ENCODE measurements at regions not wholly inside any gene's neighbourhood (a gene's known extent, or its start where the extent isn't known, plus 50 kb on each side); places are given as distances from the start of the nearest gene placed in this dataset.

DNA sequence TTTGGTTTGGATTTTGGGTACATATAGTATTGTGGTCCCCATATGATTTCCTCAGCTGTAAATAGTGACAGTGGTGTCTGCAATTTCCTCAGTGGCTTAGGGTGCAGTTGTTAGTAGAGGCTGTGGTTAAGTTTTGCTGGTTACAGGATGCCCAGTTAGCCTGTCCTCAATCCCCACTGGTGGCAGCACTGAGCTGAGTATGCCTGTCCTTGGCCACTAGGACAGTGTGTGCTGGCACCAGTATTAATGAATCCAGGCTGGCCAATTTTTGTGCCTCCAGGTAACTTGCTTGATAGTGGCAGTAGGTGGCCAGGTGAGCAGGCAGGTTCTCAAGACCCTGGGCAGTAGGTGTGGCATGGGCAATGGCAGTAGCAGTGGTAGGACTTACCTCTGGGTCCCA lies 973.1 kb downstream of the TMEM182 start:
- no peak for DNase-seq (ENCODE audit: low read depth, low spot score)

DNA sequence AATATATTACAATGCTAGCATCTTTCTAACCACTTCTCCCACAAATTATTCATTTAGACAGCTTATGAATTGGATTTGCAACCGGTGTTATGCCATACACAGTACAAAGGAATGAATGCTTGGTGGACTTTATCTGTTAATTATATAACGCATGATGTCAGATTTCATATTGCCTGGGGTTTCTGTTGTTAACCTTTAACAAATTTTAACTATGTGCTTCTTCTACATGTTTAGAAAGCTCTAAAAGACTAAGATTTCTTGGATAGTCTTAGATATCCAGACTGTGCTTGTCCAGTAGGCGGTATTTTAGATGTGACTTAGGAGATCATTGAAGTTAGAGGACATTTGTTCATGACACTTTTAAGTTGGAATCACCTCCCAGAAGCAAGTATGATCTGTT lies 976.3 kb downstream of the TMEM182 start:
- DNase-seq (ENCODE audit: low read depth, low spot score): no peak

DNA sequence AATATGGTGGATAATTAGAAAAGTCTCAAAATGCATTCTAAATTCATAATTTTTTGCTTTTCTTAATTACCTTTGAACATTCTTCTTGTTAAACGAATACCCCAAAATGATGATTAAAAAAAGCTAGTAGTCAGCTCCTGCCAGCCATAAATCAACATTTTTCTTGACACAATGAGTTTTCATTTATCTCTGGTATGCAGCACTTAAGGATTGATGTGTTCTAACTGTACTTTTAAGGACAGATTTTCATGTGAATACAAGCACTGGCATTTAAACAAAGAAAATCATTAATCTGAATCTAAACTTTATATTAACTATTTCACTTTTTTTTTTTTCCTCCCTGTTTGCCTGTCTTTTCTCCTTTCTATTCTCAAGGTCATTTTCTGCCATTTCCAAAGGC lies 976.8 kb downstream of the TMEM182 start:
- DNase-seq (ENCODE audit: low read depth, low spot score): no peak

DNA sequence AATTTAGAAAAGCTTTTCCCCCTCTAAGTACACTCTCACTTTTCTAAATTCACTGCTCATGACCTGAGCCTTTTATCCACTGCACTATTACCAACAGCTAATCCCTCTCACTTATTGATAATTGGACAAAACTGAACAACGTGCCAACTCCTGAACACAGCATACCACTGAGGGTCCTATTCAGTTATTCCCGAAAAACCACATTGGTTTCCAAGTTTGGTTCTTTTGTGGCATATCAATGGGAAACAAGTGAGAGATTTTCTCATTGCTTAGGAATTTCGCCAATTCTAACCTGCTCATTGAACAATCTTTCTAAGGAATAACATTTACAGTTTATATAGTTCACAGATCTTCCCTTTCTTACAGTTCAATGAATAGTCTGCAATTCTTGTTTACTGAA lies 977.4 kb downstream of the TMEM182 start:
- no peak for DNase-seq (ENCODE audit: low read depth, low spot score)

DNA sequence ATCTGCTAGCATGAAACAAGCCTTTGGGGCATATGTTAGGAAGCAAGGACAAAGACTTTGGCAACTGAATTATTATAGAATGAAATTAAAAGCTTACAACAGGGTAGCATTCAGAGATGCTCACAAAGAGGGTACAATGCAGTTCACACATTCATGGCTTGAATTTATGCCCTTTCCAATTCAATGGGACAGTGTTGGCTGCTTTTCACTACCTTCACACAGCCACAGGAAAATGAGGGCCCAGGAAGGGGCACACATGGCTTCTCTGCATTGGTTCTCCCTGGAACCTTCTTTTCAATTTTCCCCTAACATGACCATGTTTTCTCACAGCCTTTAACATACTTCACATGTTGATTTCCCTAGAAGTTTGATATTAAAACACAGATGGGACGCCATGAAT lies 978.1 kb downstream of the TMEM182 start:
- no peak for DNase-seq (ENCODE audit: low read depth, low spot score)

DNA sequence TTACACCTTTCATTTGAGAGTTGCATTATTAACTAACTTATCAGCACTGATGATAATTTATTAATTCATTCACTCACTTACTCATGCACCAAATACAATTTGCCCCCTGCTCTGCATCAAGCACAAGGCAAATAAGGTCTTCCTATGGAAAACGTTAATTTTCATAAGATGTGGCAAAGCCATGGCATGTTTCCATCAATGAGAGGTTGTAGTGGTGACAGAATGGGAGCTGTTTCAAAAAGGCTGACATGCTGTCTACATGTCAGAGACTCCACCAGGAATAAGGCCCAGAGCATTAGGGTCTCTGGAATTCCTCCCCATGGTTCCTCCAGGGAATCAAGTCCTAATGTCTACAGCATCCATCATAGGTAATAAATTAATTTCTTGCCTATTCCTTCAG lies 978.8 kb downstream of the TMEM182 start:
- DNase-seq (ENCODE audit: low read depth, low spot score): no peak

DNA sequence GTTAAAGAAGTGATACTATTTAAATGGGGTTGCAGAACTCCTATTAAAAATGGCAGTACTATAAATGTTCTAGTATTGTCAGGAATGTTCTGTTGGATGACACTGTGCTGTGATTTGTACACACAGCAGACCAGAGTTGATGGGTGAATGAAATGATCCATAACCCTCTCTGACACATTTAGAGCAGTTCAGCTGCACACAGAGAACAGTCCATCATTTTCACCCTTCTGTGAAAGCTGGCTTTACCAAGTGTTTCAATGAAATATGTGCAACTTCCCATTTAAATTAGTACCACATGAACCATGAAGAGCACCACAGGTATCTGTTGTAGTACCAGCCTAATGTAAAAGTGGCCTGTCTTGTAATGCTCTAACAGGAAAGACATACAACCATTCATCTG lies 981.4 kb downstream of the TMEM182 start:
- no peak for DNase-seq (ENCODE audit: low read depth, low spot score)

DNA sequence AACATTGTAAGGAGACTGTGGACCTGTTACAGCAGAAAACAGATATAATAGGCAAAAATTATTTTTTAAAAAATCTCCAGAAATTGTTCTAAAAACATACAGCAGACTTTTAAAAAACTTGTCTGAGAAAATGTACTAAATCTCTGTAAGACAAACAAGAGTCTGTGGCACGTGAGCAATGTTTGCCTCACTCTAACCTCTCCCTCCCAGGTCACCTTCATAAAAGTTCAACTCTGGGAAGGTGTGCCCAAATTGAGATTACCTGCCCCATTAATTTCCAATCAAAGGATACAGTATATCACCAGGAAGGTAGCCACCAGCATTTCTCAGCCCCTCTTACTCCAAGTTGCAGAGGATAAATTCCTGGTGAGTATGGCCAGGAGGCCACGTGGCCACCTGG lies 992.7 kb downstream of the TMEM182 start:
- no peak for DNase-seq (ENCODE audit: low read depth, low spot score)

DNA sequence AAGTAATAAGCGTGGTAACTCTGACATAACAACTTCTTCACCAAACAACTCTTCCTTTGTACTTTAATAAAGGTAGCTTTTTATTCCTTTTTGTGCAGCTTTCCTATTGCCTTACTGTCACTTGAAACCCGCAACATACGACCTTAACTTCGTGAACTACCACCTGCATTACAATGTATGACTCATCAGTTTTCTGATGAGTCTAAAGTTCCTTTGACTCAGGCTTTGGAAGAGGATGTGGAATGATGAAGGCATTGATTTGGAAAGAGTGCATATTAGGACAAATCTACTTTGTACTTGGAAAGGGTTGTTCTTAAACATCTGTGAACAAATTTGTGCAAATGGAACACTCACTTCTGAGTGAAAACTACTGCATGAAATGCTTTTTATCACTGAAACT lies 1012.1 kb downstream of the TMEM182 start:
- DNase-seq (ENCODE audit: low read depth, low spot score): no peak

DNA sequence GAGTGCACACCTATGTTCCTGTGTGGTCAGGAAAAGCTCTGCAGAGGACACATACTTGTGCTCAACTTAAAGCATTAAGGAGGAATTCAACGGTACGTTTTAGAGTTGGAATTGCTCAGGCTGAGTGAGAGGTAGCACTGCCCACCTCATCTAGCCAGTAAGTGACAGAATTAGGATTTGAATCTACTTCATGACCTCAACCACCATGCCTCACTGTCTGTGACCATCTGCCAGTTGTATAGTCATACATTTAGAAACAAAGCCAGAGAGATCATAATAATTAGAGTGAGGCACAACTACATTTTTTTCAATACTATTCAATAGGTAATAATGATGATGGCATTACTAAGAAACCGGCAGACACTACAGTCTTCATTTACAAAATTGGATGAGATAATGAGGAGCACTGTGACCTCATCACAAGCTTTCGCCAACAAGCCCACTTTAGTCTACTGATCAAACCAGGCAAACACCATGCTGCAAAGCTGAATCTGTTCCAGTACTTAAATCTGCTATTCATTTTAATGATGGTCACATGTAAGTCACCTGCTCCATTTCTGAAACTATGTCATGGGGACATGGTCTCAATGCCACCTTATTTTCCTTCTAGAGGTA lies 1018.4 kb downstream of the TMEM182 start:
- no peak for DNase-seq (ENCODE audit: low read depth, low spot score)

DNA sequence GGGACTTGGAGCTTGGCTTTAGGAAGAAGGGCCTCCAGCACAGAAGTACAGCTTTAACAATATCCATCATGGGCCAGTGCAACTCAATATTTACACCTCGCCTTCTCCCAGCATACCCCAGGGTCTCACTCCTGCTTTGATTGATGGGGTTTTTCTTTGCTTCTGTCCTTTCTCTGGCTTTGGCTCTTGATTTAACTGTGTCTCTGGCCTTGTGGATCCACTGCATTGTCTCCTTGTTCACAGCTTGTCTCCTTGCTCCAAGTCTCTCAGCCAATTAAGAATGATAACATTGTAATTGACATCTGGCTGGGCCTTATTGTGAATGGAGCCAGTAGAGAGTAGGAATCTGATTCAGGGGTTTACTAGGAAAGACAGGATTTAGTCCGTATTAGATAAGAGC lies 1019.5 kb downstream of the TMEM182 start:
- no peak for DNase-seq (ENCODE audit: low read depth, low spot score)

DNA sequence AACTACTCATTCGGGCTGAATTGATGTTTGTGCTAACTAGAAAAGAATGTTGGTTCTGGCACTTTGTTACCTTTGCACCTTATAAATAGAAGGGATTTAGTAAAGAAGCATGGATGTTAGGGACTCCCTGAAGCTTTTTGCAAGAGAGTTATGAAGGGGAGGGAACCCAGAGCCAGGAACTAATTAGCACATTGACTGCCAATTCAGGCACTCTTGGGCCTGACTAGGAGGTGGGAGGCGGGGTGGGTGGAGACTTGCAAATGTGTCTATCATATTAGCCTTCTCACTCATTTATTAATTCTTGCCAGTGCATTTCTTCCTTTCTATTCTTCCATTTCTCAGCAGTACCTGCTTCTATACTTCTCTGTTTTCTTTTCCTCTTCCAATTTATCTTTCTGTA lies 1022.4 kb downstream of the TMEM182 start:
- no peak for DNase-seq (ENCODE audit: low read depth, low spot score)

DNA sequence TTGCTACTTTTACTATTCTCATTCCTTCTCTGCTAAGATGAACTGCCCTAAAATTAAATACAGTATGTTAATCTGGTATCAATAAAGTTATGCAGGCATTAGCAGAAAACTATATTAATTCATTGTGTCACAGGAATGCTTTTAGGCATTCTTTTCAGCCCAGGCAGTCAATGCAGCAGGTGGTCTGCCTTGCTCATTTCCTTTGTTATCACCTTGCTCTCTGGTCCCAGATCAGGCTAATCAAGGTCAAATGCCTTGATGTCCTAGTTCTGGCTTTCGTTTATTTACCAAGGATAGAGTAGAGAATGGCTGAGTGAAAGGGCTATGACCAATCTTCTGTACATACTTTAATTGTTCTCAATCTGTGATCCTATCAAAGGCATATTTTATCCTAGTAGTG lies 1023.6 kb downstream of the TMEM182 start:
- DNase-seq (ENCODE audit: low read depth, low spot score): no peak

DNA sequence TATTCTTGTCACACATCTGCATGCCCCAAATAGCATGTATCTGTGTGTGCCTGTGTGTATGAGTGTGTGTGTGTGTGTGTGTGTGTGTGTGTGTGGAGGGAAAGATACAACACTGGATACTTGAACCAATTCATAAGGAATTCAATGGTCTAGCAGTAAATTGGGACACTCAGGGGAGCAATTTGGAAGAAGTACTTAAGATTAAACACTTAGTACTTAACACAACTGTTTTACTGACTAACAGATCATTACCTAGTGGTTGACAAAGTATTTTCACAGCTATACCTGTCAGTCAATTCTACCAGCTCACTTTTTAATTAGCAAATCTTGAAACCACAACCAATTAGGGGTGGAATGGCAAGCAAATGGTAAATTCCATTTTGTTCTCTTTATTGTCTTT lies 1024.1 kb downstream of the TMEM182 start:
- no peak for DNase-seq (ENCODE audit: low read depth, low spot score)

DNA sequence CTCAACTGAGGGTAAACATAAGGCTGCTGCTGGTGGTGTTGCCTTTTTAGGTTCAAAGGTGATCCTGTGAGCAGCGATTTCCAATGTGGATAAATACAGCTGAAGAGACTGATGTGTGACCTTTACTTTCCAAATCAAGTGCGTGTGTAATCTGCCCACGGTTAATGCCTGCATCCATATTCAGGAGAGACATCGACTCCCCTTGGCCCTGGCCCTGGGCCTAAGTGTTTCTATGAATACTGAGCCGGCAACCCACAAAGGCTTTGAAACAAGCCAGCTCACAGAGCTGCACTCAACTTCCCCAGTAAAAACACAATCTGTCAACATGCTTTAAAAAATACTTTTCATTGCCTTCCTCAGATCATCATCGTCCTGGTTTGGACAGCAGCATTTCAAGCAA lies 1026.6 kb downstream of the TMEM182 start:
- DNase-seq (ENCODE audit: low read depth, low spot score): no peak

DNA sequence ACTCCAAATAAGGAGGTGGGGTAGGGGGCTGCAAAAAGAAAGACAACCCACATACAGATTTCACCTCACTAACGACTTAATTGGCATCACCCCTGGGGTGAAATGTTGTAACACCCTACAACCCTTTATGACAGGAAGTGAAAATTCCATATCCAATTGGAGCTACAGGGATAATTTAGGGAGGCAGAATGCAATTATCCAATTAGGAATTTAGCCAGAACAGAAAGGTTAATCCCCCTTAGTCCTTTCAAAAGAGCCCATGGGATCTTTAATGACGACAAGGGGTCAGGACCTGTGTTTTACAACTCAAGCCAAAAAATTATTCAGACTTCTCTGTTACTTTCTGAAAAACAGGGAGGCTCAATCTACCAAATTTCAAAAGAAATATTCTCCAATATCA lies 1027.1 kb downstream of the TMEM182 start:
- peak; percentile 3 for DNase-seq (ENCODE audit: low read depth, low spot score)

DNA sequence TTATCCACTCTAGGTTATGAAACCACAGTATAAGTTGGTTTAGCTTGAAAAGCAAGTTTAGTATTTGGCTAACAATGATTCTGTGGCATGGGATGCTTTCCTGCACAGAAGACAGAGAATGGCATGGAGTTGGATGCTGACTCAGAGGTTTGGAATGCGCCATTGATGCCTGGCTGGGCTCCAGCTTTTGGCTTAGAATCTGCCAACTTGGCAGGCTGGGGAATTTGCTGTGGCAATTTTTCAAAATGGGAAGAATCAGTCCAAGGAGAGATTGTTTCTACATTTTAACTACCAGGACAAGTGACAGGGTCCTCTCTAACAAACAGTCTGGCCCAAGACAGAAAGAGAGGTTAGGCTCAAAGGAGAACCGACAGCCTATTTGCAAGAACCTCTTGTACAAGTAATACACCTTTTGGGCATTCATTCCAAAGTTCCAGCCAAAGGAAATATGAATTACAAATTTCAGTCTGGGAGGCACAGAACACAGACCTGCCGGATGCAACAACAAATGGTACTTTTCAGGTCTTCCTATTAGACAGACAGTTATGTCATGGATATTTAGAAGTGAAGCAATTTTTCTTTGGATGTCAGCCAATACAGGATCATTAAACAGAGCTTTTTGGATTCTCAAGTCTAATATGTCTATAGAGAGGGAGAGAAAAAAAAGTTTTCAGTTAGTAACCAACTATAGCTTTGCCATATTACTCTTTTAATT lies 1027.7 kb downstream of the TMEM182 start:
- peak; percentile 56 for DNase-seq (ENCODE audit: low read depth, low spot score)

DNA sequence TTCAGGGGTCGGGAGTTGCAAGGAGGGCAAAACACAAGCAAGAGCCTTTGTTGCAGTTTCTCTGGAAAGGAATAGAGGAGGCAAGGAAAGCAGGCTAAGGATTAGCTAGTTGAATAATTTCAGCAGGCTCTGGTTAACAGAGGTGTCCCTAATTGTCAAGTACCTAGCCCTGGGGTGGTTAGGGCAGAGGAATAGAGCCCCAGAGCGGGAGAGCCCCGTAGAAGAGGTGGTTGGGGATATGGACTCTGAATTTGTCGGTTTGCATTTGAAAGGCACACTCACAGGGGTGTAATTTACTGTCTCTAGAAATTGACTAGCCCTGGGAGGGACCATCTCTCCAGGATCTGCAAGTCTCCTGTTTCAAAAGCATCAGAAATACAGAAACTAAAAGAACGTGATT lies 1030.2 kb downstream of the TMEM182 start:
- DNase-seq (ENCODE audit: low read depth, low spot score): peak; percentile 87

DNA sequence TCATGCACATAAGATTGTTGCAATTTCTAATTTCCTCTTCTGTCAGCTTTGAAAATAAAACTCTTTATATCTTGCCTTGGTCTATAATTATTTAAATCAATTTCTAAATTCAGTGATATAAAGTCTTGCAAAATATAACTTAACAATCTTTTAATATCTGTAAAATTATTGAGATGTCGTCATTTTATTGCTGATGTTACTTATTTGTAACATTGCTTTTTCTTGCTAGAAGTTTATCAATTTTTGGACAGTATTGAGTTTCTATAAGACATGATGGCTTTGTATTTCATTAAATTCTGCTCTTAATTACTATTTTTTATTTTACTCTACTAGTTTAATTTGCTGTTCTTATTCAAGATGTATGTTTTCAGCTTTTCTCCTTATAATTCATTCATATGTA lies 1036.5 kb downstream of the TMEM182 start:
- DNase-seq (ENCODE audit: low read depth, low spot score): no peak

DNA sequence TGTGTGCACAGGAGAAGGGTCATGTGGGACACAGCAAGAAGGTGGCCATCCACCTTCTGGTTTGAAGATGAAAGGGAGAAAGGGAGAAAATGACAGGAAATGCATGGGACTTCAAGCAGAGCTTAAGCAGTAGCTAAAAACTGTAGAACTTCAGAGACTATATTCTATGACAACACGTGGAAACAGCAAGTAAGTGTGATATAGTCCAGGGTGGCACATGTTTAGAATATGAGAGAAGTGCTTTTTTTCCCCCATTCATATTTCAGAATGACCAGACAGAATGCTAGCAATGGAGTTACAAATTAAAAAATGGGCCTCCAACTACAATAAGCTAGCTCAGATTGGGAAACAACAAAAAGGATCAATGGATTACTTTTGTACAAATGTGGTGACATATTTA lies 1042.2 kb downstream of the TMEM182 start:
- no peak for DNase-seq (ENCODE audit: low read depth, low spot score)

DNA sequence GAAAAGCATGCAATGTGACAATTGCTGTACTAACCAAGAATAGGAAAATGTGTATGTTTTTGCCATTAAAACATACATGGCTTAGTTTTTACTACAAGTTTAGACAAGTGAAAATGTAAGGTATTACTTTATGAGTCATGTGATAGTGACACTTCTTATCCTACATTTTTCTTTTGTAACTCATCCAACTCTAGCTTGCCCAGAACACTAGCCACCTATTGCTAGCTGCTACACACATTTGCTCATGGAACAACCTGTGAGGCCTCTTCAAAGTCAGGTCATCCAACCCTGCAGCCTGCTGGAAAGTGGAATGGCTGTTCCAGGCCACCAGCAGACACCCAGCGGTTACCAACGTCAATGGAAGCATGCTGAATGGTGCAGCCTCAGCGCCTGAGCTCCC lies 1043.9 kb downstream of the TMEM182 start:
- DNase-seq (ENCODE audit: low read depth, low spot score): no peak

DNA sequence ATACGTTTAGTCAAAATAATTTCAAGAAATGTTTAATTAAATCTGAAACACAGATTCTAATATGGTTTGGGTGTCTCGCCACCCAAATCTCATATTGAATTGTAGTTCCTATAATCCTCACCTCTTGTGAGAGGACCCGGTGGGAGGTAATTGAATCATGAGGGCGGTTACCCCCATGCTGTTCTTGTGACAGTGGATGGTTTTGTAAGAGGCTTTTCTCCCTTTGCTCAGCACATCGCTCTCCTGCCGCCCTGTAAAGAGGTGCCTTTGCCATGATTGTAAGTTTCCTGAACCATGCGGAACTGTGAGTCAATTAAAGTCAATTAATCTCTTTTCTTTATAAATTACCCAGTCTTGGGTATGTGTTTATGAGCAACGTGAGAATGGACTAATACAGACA lies 1045.1 kb upstream of the POU3F3 start:
- no peak for DNase-seq (ENCODE audit: low read depth, low spot score)

DNA sequence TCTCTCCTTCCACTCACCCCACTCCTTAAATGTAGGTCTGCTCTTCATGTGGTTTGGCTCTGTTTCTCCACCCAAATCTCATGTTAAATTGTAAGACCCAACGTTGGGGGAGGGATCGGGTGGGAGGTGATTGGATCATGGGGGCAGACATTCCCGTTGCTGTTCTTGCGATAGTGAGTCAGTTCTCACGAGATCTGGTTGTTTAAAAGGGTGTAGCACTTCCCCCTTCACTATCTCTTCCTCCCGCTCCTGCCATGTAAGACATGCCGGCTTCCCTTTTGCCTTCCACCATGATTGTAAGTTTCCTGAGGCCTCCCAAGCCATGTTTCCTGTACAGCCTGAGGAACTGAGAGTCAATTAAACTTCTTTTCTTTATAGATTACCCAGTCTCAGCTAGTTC lies 1044.5 kb upstream of the POU3F3 start:
- no peak for DNase-seq (ENCODE audit: low read depth, low spot score)

DNA sequence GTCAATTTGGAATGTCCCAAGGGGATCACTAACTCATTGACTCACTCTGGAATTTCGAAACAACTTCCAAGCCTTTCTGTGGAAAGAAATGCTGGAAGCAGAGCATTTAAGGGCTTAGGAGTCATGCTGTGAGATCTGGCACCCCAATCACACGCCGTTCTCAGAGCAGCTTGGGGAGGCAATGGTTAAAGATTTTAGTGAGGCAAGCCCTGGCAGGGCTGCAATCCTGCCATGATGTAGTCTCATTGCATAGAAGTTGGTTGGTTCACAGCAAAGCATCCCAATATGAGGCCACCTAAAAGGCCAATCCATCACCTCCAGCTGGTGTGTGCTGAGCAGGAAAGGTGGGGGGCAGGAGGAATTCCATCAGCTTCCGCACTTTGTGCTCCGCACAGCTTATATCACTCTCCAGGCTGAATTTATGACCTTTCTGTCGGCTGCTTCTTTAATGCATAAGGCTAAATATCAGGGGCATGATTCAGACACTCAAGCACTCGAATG lies 1043.9 kb upstream of the POU3F3 start:
- no peak for DNase-seq (ENCODE audit: low read depth, low spot score)
